Mesendoderm (in vitro differentiated cells): ENCODE measurements at regions not wholly inside any gene's neighbourhood (a gene's known extent, or its start where the extent isn't known, plus 50 kb on each side); places are given as distances from the start of the nearest gene placed in this dataset.

Experiments
- DNase-seq: peaks from one replicate; pipeline ENCODE4 v3.0.0; 2013
- H2AK5ac ChIP-seq: 2 replicates; pipeline ENCODE4 v1.6.1; 2013; ENCODE audit warnings: low read length, inconsistent platforms
- H2BK120ac ChIP-seq: 2 replicates; pipeline ENCODE4 v1.6.1; 2013; ENCODE audit warnings: low read depth, mild to moderate bottlenecking, low read length, moderate library complexity, mixed read lengths
- H2BK15ac ChIP-seq: replicated peaks from 2 replicates; pipeline ENCODE4 v1.6.1; 2013; ENCODE audit warnings: low read depth, mild to moderate bottlenecking, moderate library complexity
- H2BK5ac ChIP-seq: 2 replicates; pipeline ENCODE4 v1.6.1; 2013; ENCODE audit warnings: low read length, inconsistent platforms
- H3K18ac ChIP-seq: 2 replicates; pipeline ENCODE4 v1.6.1; 2013; ENCODE audit warnings: mild to moderate bottlenecking, low read length, mixed read lengths
- H3K23ac ChIP-seq: one replicate; pipeline ENCODE4 v1.6.1; 2013; ENCODE audit warnings: low read length
- H3K27ac ChIP-seq: 2 replicates; pipeline ENCODE4 v1.5.1; 2013; ENCODE audit warnings: low read depth, mild to moderate bottlenecking, inconsistent platforms, low read length, moderate library complexity
- H3K27me3 ChIP-seq: 2 replicates; pipeline ENCODE4 v1.6.1; 2013; ENCODE audit warnings: low read length, control low read depth, mild to moderate bottlenecking, inconsistent platforms; ENCODE audit not compliant: insufficient read depth, poor library complexity
- H3K36me3 ChIP-seq: 2 replicates; pipeline ENCODE4 v1.6.1; 2013; ENCODE audit warnings: low read length, inconsistent platforms; ENCODE audit not compliant: control insufficient read depth, insufficient read depth
- H3K4ac ChIP-seq: one replicate; pipeline ENCODE4 v1.6.1; 2013; ENCODE audit warnings: low read depth, mild to moderate bottlenecking, low read length, moderate library complexity
- H3K4me1 ChIP-seq: 2 replicates; pipeline ENCODE4 v1.6.1; 2013; ENCODE audit warnings: low read depth, low read length, inconsistent platforms; ENCODE audit not compliant: control insufficient read depth
- H3K4me2 ChIP-seq: 2 replicates; pipeline ENCODE4 v1.6.1; 2013; ENCODE audit warnings: low read length
- H3K4me3 ChIP-seq: 2 replicates; pipeline ENCODE4 v1.5.1; 2013; ENCODE audit warnings: mild to moderate bottlenecking, low read length
- H3K56ac ChIP-seq: one replicate; pipeline ENCODE4 v1.6.1; 2013; ENCODE audit warnings: low read length
- H3K79me1 ChIP-seq: 2 replicates; pipeline ENCODE4 v1.6.1; 2013; ENCODE audit warnings: low read length, inconsistent platforms
- H3K79me2 ChIP-seq: 2 replicates; pipeline ENCODE4 v1.6.1; 2013; ENCODE audit warnings: mild to moderate bottlenecking, low read length; ENCODE audit not compliant: control insufficient read depth, insufficient read depth
- H3K9ac ChIP-seq: 2 replicates; pipeline ENCODE4 v1.6.1; 2013; ENCODE audit warnings: low read length, inconsistent platforms
- H4K5ac ChIP-seq: one replicate; pipeline ENCODE4 v1.6.1; 2013; ENCODE audit warnings: low read length
- H4K8ac ChIP-seq: one replicate; pipeline ENCODE4 v1.6.1; 2013; ENCODE audit warnings: low read depth, mild to moderate bottlenecking, control low read depth, low read length, moderate library complexity
- WGBS: extraction: QIAGEN DNeasy Blood & Tissue Kit; methylation state at CpG from one replicate; pipeline ENCODE4 v1.1.7; 2013; ENCODE audit warnings: low lambda C conversion rate, missing lambda C conversion rate; ENCODE audit not compliant: insufficient coverage; ENCODE audit errors: extremely low coverage; 5-methylcytosine and 5-hydroxymethylcytosine counted together

DNA sequence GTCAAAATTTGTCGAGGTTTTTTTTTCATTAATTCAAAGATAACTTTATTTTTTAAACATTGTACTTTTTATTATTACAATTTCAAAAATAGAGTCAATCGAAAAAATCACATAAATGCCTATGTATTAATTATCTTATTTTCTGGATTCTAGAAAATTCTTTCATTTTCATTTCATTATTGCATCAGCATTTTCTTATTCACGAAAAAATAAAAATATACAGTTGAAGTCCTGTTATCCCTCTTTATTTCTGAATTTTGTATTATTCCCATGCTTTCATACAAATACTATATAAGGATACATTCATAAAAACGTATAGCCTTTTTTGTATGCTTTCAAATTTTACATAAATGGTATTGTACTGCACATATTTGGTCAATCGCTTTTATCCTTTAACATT is 681.0 kb upstream of the USP24 start:
- Histone ChIP-seq H2BK15ac (no peak overlapping the region), H4K5ac (no peak overlapping the region), H4K8ac (no peak overlapping the region), H3K9ac (no peak overlapping the region), H3K18ac (no peak overlapping the region), H3K27ac (no peak overlapping the region), H3K27me3 (no peaks in the 10 kb centered on the region), H3K23ac (no peak overlapping the region), H2BK120ac (no peak overlapping the region), H3K79me1 (no peaks in the 10 kb centered on the region), H3K56ac (no peak overlapping the region), H3K4me1 (no peaks in the 10 kb centered on the region), H3K4me2 (no peak overlapping the region), H2AK5ac (no peak overlapping the region), H3K4me3 (no peak overlapping the region), H3K79me2 (no peaks in the 10 kb centered on the region), H3K36me3 (no peaks in the 10 kb centered on the region), H3K4ac (no peak overlapping the region), H2BK5ac (no peak overlapping the region)
- 100% methylated on average over 2 of the region's 5 CpGs for WGBS
- no peak for DNase-seq

DNA sequence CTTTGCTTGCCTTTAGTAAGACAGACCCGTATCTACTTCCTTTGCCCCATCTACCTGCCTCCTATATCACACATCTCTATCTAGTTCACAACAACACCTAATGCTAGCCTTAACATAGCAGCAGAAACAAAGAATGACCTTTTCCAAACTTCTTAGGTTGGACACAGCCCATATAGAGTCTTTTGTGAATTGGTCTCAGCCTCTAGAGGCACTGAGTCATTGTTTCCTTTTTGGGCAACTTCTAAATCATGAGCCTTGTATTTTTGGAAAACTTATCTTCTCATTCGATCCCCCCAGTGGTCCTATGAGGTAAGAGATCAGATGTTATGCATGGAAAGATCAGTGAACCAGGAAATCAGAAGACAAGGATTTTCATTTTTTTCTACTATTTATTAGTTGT is 679.4 kb upstream of the USP24 start:
- peak; percentile 4 for DNase-seq
- no CpG with 5 or more reads among the region's 2 CpGs for WGBS

DNA sequence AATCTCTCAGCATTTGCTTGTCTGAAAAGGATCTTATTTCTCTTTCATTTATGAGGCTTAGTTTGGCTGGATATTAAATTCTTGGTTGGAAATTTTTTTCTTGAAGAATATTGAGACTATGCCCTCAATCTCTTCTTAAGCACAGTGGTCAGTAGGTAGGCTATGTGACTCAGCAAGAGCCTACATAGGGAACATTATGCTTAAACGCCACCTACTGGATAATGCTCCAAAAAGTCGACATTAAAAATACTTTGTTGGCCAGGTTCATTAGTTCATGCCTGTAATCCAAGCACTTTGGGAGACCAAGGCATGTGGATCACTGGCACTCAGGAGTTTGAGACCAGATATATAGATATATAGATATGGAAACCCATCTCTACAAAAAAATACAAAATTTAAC is 678.0 kb upstream of the USP24 start:
- Histone ChIP-seq H2BK5ac (no peak overlapping the region), H3K27ac (no peak overlapping the region), H3K79me2 (no peaks in the 10 kb centered on the region), H3K4ac (no peak overlapping the region), H4K5ac (no peak overlapping the region), H3K79me1 (no peaks in the 10 kb centered on the region), H3K18ac (no peak overlapping the region), H3K36me3 (no peaks in the 10 kb centered on the region), H3K27me3 (no peaks in the 10 kb centered on the region), H3K4me3 (no peak overlapping the region), H3K4me1 (no peaks in the 10 kb centered on the region), H3K4me2 (no peak overlapping the region), H3K56ac (no peak overlapping the region), H4K8ac (no peak overlapping the region), H2BK15ac (no peak overlapping the region), H2AK5ac (no peak overlapping the region), H2BK120ac (no peak overlapping the region), H3K23ac (no peak overlapping the region), H3K9ac (no peak overlapping the region)
- peak; percentile 77 for DNase-seq
- WGBS = no CpG with 5 or more reads among the region's 2 CpGs

More for the DNA sequence above, 679.4 kb upstream of the USP24 start:
- H3K79me1 ChIP-seq = no peaks in the 10 kb centered on the region
- no peak overlapping the region for H3K56ac ChIP-seq
- H3K18ac ChIP-seq = no peak overlapping the region
- no peak overlapping the region for H3K4ac ChIP-seq
- H3K4me3 ChIP-seq = no peak overlapping the region
- no peaks in the 10 kb centered on the region for H3K79me2 ChIP-seq
- no peaks in the 10 kb centered on the region for H3K4me1 ChIP-seq
- H3K27me3 ChIP-seq = no peaks in the 10 kb centered on the region
- no peaks in the 10 kb centered on the region for H3K36me3 ChIP-seq
- H2BK15ac ChIP-seq = no peak overlapping the region
- H3K9ac ChIP-seq = no peak overlapping the region
- no peak overlapping the region for H2BK5ac ChIP-seq
- H3K27ac ChIP-seq = no peak overlapping the region
- H2AK5ac ChIP-seq = no peak overlapping the region
- H4K5ac ChIP-seq = no peak overlapping the region
- H4K8ac ChIP-seq = no peak overlapping the region
- H3K23ac ChIP-seq = no peak overlapping the region
- no peak overlapping the region for H3K4me2 ChIP-seq
- no peak overlapping the region for H2BK120ac ChIP-seq

DNA sequence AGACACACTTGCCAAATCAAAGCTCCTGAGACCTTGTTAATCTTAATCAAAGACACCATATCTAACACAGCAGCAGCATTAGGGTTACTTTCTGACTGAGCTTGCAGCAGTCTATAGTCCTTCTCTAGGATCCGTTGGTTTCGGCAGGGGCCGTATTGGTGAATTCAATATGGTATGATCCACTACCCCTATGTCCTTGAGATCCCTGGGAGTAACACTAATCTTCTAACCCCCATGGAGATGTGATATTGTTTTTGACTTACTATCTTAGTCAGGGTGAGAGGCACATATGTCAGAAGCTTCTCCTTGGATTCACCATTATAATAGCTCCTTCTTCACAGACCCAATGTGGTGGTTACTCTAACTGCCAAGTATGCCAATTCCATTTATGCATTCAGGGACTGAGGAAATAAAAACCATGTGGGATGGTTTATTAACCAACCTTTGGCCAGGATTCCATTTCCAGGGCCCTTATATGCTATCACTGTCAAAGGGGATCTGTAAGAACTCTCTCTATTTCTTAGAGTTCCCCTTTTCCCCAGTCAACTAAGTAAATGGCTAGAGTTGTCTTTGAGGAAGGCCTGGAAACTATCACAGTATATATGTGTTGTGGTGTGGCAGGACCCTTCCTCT is 673.6 kb upstream of the USP24 start:
- H3K9ac ChIP-seq = no peak overlapping the region
- H3K4me3 ChIP-seq = no peak overlapping the region
- H2BK5ac ChIP-seq = no peak overlapping the region
- H3K27me3 ChIP-seq = no peaks in the 10 kb centered on the region
- no peak overlapping the region for H4K8ac ChIP-seq
- no peak overlapping the region for H2BK15ac ChIP-seq
- H3K4me1 ChIP-seq = no peaks in the 10 kb centered on the region
- no peak overlapping the region for H3K4ac ChIP-seq
- H3K36me3 ChIP-seq = no peaks in the 10 kb centered on the region
- no peak overlapping the region for H3K27ac ChIP-seq
- no CpG with 5 or more reads among the region's 3 CpGs for WGBS
- no peak overlapping the region for H2AK5ac ChIP-seq
- no peak overlapping the region for H3K18ac ChIP-seq
- DNase-seq = peak; percentile 52
- H3K4me2 ChIP-seq = no peak overlapping the region
- no peaks in the 10 kb centered on the region for H3K79me1 ChIP-seq
- no peak overlapping the region for H3K23ac ChIP-seq
- H3K79me2 ChIP-seq = no peaks in the 10 kb centered on the region
- H3K56ac ChIP-seq = no peak overlapping the region
- no peak overlapping the region for H4K5ac ChIP-seq
- no peak overlapping the region for H2BK120ac ChIP-seq

DNA sequence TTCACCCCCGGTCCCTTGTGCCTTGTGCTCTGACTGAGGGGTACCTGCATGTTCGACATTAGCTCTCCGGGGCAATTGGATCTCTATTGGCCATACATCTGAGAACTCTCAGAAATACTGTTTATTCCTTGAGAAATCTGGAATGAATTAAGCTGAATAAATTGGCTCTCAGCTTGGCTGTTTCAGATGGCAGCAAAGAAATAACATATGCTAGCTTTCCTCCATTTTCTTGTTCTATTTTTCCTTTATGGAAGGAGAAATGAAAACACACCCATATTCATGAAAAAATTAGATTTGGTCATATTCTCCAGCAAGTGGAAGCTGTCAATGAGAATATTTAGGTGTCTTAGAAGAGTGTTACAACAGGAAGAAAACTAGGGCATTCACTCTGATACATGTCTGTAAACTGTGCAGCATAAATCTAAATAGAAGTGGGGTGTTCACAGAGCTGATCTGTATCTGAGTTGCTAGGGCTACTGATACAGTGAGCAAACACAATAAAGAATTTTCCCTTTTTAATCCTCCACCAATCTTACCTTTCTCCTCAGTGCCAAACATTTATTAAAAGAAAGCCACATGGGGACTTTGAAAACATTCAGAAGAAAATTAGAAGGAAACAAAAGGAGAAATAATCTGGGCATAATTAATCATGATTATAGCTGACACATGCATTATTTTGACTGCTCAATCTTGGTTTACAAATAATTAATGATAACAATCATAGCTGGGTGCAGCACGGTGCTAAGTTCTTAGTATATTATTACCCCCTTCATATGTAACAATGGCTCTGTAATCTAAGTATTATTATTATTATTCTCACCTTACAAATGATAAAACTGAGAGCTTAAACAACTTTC is 671.9 kb upstream of the USP24 start:
- Histone ChIP-seq H3K23ac (no peak overlapping the region), H3K79me2 (no peaks in the 10 kb centered on the region), H3K79me1 (no peaks in the 10 kb centered on the region), H3K9ac (no peak overlapping the region), H3K4ac (no peak overlapping the region), H3K4me1 (no peaks in the 10 kb centered on the region), H3K56ac (no peak overlapping the region), H4K8ac (no peak overlapping the region), H3K27ac (no peak overlapping the region), H3K4me3 (no peak overlapping the region), H2BK120ac (no peak overlapping the region), H2BK15ac (no peak overlapping the region), H3K36me3 (no peaks in the 10 kb centered on the region), H3K27me3 (peaks cover 2% of the 10 kb centered on the region), H4K5ac (no peak overlapping the region), H3K4me2 (no peak overlapping the region), H2BK5ac (no peak overlapping the region), H2AK5ac (no peak overlapping the region), H3K18ac (no peak overlapping the region)
- no peak for DNase-seq
- no CpG with 5 or more reads among the region's 4 CpGs for WGBS
